ENCODE measurements at regions not wholly inside any gene's neighbourhood (a gene's known extent, or its start where the extent isn't known, plus 50 kb on each side); places are given as distances from the start of the nearest gene placed in this dataset.

- DNase-seq: no peak
Measured at GRCh38 chr20:62583424-62583920, 58.8 kb upstream of the SLCO4A1 start.

- DNase-seq: no peak
Measured at GRCh38 chr20:62584671-62585460, 57.4 kb upstream of the SLCO4A1 start.

GRCh38 chr20:62585461-62585970, 56.8 kb upstream of the SLCO4A1 start:
- no peak for DNase-seq

- no peak for DNase-seq
Measured at GRCh38 chr20:62586799-62587198, 55.5 kb upstream of the SLCO4A1 start.

GRCh38 chr20:62587757-62588402, 54.4 kb upstream of the SLCO4A1 start:
- DNase-seq: no peak

- no peak for DNase-seq
Measured at GRCh38 chr20:62588458-62589149, 53.7 kb upstream of the SLCO4A1 start.

GRCh38 chr20:62589150-62589498, 53.2 kb upstream of the SLCO4A1 start:
- no peak for DNase-seq

GRCh38 chr20:62589720-62590119, 52.6 kb upstream of the SLCO4A1 start:
- DNase-seq: no peak

- DNase-seq: no peak
Measured at GRCh38 chr20:62590309-62591121, 51.8 kb upstream of the SLCO4A1 start.

- DNase-seq: no peak
Measured at GRCh38 chr20:62591122-62591468, 51.2 kb upstream of the SLCO4A1 start.

- DNase-seq: no peak
Measured at GRCh38 chr20:62591591-62591990, 50.7 kb upstream of the SLCO4A1 start.

Measured in COR-L47 (cell line).